OCI-LY3 (cell line): ENCODE measurements at regions not wholly inside any gene's neighbourhood (a gene's known extent, or its start where the extent isn't known, plus 50 kb on each side); places are given as distances from the start of the nearest gene placed in this dataset.

Source experiments
- H2AFZ ChIP-seq: fragments of 200-600, 300-600 bp; shearing (Covaris generic); 2 replicates; pipeline ENCODE4 v1.6.0; 2014; ENCODE audit warnings: antibody characterized with exemption, low read depth, low read length
- H3K27ac ChIP-seq: fragments of 200-600, 300-600 bp; sonication (generic); 2 replicates; pipeline ENCODE4 v1.5.1; 2014; ENCODE audit warnings: mild to moderate bottlenecking, low read length, moderate library complexity, mixed read lengths
- H3K27me3 ChIP-seq: fragments of 200-600, 300-600 bp; sonication (generic); 2 replicates; pipeline ENCODE4 v1.6.1; 2014; ENCODE audit warnings: low read depth, low read length, mixed read lengths
- H3K36me3 ChIP-seq: fragments of 200-600, 300-600 bp; sonication (generic); replicated peaks from 2 replicates; pipeline ENCODE3; 2014; ENCODE audit warnings: low read depth, low read length, mixed read lengths
- H3K4me1 ChIP-seq: fragments of 300-600, 200-600 bp; sonication (generic); 2 replicates; pipeline ENCODE4 v1.6.1; 2014; ENCODE audit warnings: low read length, mixed read lengths
- H3K4me2 ChIP-seq: fragments of 200-600, 300-600 bp; sonication (generic); 2 replicates; pipeline ENCODE4 v1.6.1; 2014; ENCODE audit warnings: low read length, mixed read lengths
- H3K4me3 ChIP-seq: fragments of 300-600, 200-600 bp; sonication (generic); 2 replicates; pipeline ENCODE4 v1.5.1; 2014; ENCODE audit warnings: antibody characterized with exemption, mild to moderate bottlenecking, low read length, moderate library complexity
- H3K79me2 ChIP-seq: fragments of 300-600, 200-600 bp; shearing (Covaris generic); 2 replicates; pipeline ENCODE4 v1.6.1; 2014; ENCODE audit warnings: mild to moderate bottlenecking, low read length, mixed read lengths
- H3K9ac ChIP-seq: fragments of 300-600, 200-600 bp; shearing (Covaris generic); 2 replicates; pipeline ENCODE4 v1.6.0; 2014; ENCODE audit warnings: mild to moderate bottlenecking, low read length, moderate library complexity
- H3K9me3 ChIP-seq: fragments of 200-600, 300-600 bp; shearing (Covaris generic); 2 replicates; pipeline ENCODE4 v1.6.1; 2014; ENCODE audit warnings: low read length, mixed read lengths; ENCODE audit not compliant: insufficient read depth
- H4K20me1 ChIP-seq: fragments of 200-600, 300-600 bp; sonication (generic); 2 replicates; pipeline ENCODE4 v1.6.1; 2016; ENCODE audit warnings: low read length, mixed read lengths; ENCODE audit not compliant: insufficient read depth
- EZH2phosphoT487 ChIP-seq: fragments of 200-600 bp; shearing (Covaris generic); IDR thresholded peaks from 2 replicates; pipeline ENCODE4 v1.6.1; 2018; ENCODE audit warnings: antibody characterized with exemption, mixed run types, low read depth
- TF ChIP-seq, protein P1 (sequence below): fragments of 200-600, 300-600 bp; sonication (generic); IDR thresholded peaks from 2 replicates; pipeline ENCODE4 v1.5.1; 2014; ENCODE audit warnings: antibody characterized with exemption, low read length, low read depth

GRCh38 chr2:236728916-236729670 lies 159.5 kb downstream of the ACKR3 start:
- H3K4me2 ChIP-seq, result no peak overlapping the region
- H4K20me1 ChIP-seq, result no peaks in the 10 kb centered on the region
- no peak overlapping the region for H3K4me3 ChIP-seq
- no peaks in the 10 kb centered on the region for H3K36me3 ChIP-seq
- H3K9ac ChIP-seq, result no peak overlapping the region
- no peak overlapping the region for H2AFZ ChIP-seq
- no peak for TF ChIP-seq EZH2phosphoT487
- TF ChIP-seq, protein P1, sequence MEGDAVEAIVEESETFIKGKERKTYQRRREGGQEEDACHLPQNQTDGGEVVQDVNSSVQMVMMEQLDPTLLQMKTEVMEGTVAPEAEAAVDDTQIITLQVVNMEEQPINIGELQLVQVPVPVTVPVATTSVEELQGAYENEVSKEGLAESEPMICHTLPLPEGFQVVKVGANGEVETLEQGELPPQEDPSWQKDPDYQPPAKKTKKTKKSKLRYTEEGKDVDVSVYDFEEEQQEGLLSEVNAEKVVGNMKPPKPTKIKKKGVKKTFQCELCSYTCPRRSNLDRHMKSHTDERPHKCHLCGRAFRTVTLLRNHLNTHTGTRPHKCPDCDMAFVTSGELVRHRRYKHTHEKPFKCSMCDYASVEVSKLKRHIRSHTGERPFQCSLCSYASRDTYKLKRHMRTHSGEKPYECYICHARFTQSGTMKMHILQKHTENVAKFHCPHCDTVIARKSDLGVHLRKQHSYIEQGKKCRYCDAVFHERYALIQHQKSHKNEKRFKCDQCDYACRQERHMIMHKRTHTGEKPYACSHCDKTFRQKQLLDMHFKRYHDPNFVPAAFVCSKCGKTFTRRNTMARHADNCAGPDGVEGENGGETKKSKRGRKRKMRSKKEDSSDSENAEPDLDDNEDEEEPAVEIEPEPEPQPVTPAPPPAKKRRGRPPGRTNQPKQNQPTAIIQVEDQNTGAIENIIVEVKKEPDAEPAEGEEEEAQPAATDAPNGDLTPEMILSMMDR, result no peak
- no peak overlapping the region for H3K27ac ChIP-seq
- H3K4me1 ChIP-seq, result no peaks in the 10 kb centered on the region
- H3K9me3 ChIP-seq, result no peaks in the 10 kb centered on the region
- no peaks in the 10 kb centered on the region for H3K27me3 ChIP-seq
- no peaks in the 10 kb centered on the region for H3K79me2 ChIP-seq

GRCh38 chr2:236730393-236730792 lies 160.8 kb downstream of the ACKR3 start:
- Histone ChIP-seq H3K9ac (no peak overlapping the region), H3K4me2 (no peak overlapping the region), H3K4me1 (no peaks in the 10 kb centered on the region), H3K9me3 (no peaks in the 10 kb centered on the region), H2AFZ (no peak overlapping the region), H3K79me2 (no peaks in the 10 kb centered on the region), H3K4me3 (no peak overlapping the region), H3K27me3 (no peaks in the 10 kb centered on the region), H3K27ac (no peak overlapping the region), H4K20me1 (no peaks in the 10 kb centered on the region), H3K36me3 (no peaks in the 10 kb centered on the region)
- TF ChIP-seq EZH2phosphoT487, result no peak
- TF ChIP-seq, protein P1, result no peak

DNA sequence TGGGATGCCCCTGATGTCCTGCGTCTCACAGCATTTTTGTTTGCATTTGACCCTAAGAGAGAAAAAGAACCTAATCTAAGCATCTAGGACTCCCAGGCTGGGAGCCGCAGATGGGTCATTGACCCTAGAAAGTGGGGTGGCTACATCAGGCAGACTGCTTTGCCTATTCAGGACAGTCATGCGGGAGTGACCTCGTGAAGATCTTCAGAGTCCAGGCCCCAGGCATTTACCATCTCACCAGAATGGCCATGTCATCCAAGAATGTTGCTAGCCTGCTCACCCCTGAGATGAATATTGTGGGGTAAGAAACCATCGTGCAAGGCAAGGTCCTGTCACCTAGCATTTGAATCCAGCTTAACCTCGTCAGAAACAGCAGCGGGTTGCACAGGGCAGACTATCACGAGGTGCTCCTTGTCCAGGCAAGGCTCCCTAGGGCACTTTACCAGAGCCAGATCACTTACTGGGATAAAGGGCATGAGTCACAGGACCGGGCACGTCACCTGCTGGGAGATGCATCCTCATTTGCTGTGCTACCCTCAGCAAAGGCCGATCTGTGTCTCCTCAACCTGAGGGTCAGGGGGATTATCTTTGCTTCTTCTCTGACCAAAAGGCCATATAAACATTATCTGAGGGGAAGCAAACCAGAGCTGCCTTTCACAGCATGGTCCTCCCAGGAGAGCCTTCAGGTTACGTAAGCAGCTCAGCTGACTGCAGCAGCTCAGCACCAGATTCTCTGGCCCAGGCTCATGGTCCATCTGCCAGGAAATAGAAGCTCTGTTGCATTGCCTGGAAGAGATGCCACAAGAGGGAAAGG lies 162.3 kb downstream of the ACKR3 start:
- Histone ChIP-seq H3K4me2 (no peak overlapping the region), H3K4me1 (no peaks in the 10 kb centered on the region), H3K9ac (no peak overlapping the region), H2AFZ (no peak overlapping the region), H3K9me3 (no peaks in the 10 kb centered on the region), H3K79me2 (no peaks in the 10 kb centered on the region), H3K27me3 (no peaks in the 10 kb centered on the region), H4K20me1 (no peaks in the 10 kb centered on the region), H3K27ac (no peak overlapping the region), H3K36me3 (no peaks in the 10 kb centered on the region), H3K4me3 (no peak overlapping the region)
- TF ChIP-seq, protein P1, result no peak
- no peak for TF ChIP-seq EZH2phosphoT487

GRCh38 chr2:236733156-236733555 lies 163.5 kb downstream of the ACKR3 start:
- no peaks in the 10 kb centered on the region for H3K36me3 ChIP-seq
- no peak overlapping the region for H3K9ac ChIP-seq
- H3K27me3 ChIP-seq, result no peaks in the 10 kb centered on the region
- H3K4me2 ChIP-seq, result no peak overlapping the region
- H2AFZ ChIP-seq, result no peak overlapping the region
- H3K27ac ChIP-seq, result no peak overlapping the region
- H3K4me3 ChIP-seq, result no peak overlapping the region
- H4K20me1 ChIP-seq, result no peaks in the 10 kb centered on the region
- TF ChIP-seq, protein P1, result no peak
- no peak for TF ChIP-seq EZH2phosphoT487
- H3K4me1 ChIP-seq, result no peaks in the 10 kb centered on the region
- no peaks in the 10 kb centered on the region for H3K9me3 ChIP-seq
- H3K79me2 ChIP-seq, result no peaks in the 10 kb centered on the region
